Loucy (cell line): ENCODE measurements at regions not wholly inside any gene's neighbourhood (a gene's known extent, or its start where the extent isn't known, plus 50 kb on each side); places are given as distances from the start of the nearest gene placed in this dataset.

Source experiments
- EZH2phosphoT487 ChIP-seq: fragments of 200-600 bp; IDR thresholded peaks from 2 replicates; pipeline ENCODE4 v1.6.1; 2018; ENCODE audit warnings: antibody characterized with exemption, mild to moderate bottlenecking, moderate library complexity, borderline replicate concordance
- TF ChIP-seq, protein P1 (sequence below): fragments of 200-600 bp; sonication (generic); conservative IDR thresholded peaks from 2 replicates; pipeline ENCODE4 v1.5.1; 2014; ENCODE audit warnings: mild to moderate bottlenecking, antibody characterized with exemption, low read length

DNA sequence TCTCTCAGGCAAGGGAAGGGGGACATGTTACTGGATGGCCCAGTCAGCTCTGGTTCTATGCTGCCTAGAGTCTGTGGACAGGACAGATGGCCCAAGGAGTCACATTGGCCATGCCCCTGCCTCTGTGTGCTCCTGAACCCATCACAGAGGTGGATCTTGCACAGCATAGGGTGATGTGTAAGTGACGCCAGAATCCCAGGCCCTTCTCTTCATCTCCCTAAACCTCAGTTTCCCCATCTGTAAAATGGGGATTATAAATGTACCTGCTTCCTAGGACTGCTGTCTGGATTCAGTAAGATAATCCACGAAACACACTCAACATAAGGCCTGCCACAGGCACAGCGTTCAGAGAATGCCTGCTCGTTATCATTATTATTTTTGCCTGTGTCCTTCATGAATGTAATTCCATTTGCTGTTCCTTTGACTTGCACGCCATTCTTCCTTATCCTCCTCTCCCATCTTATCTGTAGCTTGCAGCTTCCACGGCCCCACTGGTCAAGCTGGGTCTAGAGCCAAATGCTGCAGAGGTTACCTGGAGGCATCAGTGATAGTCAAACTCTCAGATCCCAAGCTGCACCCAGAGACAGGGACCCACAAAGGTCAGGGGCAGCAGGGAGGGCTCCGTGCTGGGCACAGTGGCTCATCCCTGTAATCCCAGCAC lies 207.0 kb downstream of the MN1 start:
- TF ChIP-seq, protein P1, sequence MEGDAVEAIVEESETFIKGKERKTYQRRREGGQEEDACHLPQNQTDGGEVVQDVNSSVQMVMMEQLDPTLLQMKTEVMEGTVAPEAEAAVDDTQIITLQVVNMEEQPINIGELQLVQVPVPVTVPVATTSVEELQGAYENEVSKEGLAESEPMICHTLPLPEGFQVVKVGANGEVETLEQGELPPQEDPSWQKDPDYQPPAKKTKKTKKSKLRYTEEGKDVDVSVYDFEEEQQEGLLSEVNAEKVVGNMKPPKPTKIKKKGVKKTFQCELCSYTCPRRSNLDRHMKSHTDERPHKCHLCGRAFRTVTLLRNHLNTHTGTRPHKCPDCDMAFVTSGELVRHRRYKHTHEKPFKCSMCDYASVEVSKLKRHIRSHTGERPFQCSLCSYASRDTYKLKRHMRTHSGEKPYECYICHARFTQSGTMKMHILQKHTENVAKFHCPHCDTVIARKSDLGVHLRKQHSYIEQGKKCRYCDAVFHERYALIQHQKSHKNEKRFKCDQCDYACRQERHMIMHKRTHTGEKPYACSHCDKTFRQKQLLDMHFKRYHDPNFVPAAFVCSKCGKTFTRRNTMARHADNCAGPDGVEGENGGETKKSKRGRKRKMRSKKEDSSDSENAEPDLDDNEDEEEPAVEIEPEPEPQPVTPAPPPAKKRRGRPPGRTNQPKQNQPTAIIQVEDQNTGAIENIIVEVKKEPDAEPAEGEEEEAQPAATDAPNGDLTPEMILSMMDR: no peak
- TF ChIP-seq EZH2phosphoT487: no peak
